HG03565 (cell line): ENCODE measurements at regions not wholly inside any gene's neighbourhood (a gene's known extent, or its start where the extent isn't known, plus 50 kb on each side); places are given as distances from the start of the nearest gene placed in this dataset.
A peak's percentile ranks its signal among the peaks of the same experiment; 100 is the strongest.
"Not testable (repeated sequence)": the region's sequence is repeated elsewhere in the genome, so short reads cannot be mapped to it uniquely, and the experiment has no call there.

ENCODE experiments used
- ATAC-seq: cut with Tn5 transposase; IDR thresholded peaks from one replicate; pipeline ENCODE4 v1.9.1; 2021; ENCODE audit warnings: mild to moderate bottlenecking, moderate library complexity; ENCODE audit not compliant: unreplicated experiment

- ATAC-seq = no peak
These were observed 141.9 kb upstream of the STK26 start for GRCh38 chrX:131881194-131881593.

- ATAC-seq = not testable (repeated sequence)
These were observed 138.1 kb upstream of the STK26 start for GRCh38 chrX:131885042-131885441.

GRCh38 chrX:131893857-131894256, 129.2 kb upstream of the STK26 start:
- ATAC-seq = not testable (repeated sequence)

GRCh38 chrX:131894995-131895394, 128.1 kb upstream of the STK26 start:
- ATAC-seq = no peak

GRCh38 chrX:131895807-131896206, 127.3 kb upstream of the STK26 start:
- ATAC-seq = no peak

GRCh38 chrX:131901546-131901945, 121.6 kb upstream of the STK26 start:
- ATAC-seq = no peak

GRCh38 chrX:131907488-131908314, 115.4 kb upstream of the STK26 start:
- ATAC-seq = no peak

GRCh38 chrX:131910586-131910985, 112.5 kb upstream of the STK26 start:
- ATAC-seq = no peak

GRCh38 chrX:131915488-131915887, 107.6 kb upstream of the STK26 start:
- ATAC-seq = no peak

GRCh38 chrX:131917588-131917987, 105.5 kb upstream of the STK26 start:
- no peak for ATAC-seq

GRCh38 chrX:131918839-131919238, 104.3 kb upstream of the STK26 start:
- no peak for ATAC-seq

- ATAC-seq = no peak
These were observed 99.4 kb upstream of the STK26 start for GRCh38 chrX:131923614-131924250.

- no peak for ATAC-seq
These were observed 84.4 kb upstream of the STK26 start for GRCh38 chrX:131938749-131939148.

- ATAC-seq = no peak
These were observed 81.1 kb upstream of the STK26 start for GRCh38 chrX:131942034-131942433.

GRCh38 chrX:131944936-131945902, 77.9 kb upstream of the STK26 start:
- ATAC-seq = no peak

GRCh38 chrX:131951166-131951565, 71.9 kb upstream of the STK26 start:
- no peak for ATAC-seq

- peak; percentile 64 for ATAC-seq
These were observed 67.9 kb upstream of the STK26 start for GRCh38 chrX:131955099-131955777.

GRCh38 chrX:131958724-131959123, 64.4 kb upstream of the STK26 start:
- ATAC-seq = no peak

GRCh38 chrX:131970347-131970746, 52.8 kb upstream of the STK26 start:
- ATAC-seq = no peak
